Neural crest cell (in vitro differentiated cells): ENCODE measurements at regions not wholly inside any gene's neighbourhood (a gene's known extent, or its start where the extent isn't known, plus 50 kb on each side); places are given as distances from the start of the nearest gene placed in this dataset.

Source experiments
- DNase-seq: peaks from one replicate; pipeline ENCODE4 v3.0.0; 2021; ENCODE audit warnings: low read depth, mixed read lengths, low spot score
- H3K27ac Mint-ChIP-seq: one replicate; pipeline ENCODE4 v1.8.0; 2021; ENCODE audit warnings: mild to moderate bottlenecking, mixed read lengths; ENCODE audit not compliant: unreplicated experiment
- H3K27me3 Mint-ChIP-seq: 2 replicates; pipeline ENCODE4 v1.8.0; 2021; ENCODE audit warnings: low read depth, mild to moderate bottlenecking, mixed read lengths
- H3K36me3 Mint-ChIP-seq: 2 replicates; pipeline ENCODE4 v1.8.0; 2021; ENCODE audit warnings: low read depth, mild to moderate bottlenecking, mixed read lengths
- H3K4me1 Mint-ChIP-seq: 2 replicates; pipeline ENCODE4 v1.8.0; 2021; ENCODE audit warnings: mixed read lengths
- H3K4me3 Mint-ChIP-seq: one replicate; pipeline ENCODE4 v1.8.0; 2021; ENCODE audit warnings: mild to moderate bottlenecking, mixed read lengths
- H3K9me3 Mint-ChIP-seq: 2 replicates; pipeline ENCODE4 v1.8.0; 2021; ENCODE audit warnings: mixed read lengths
- CTCF ChIP-seq: fragments of 200-600 bp; sonication (generic); conservative IDR thresholded peaks from 2 replicates; pipeline ENCODE4 v1.5.0; 2021; ENCODE audit warnings: antibody characterized with exemption, mild to moderate bottlenecking

GRCh38 chr18:71976744-71977143, 567.4 kb downstream of the CBLN2 start:
- no peaks in the 10 kb centered on the region for H3K9me3 Mint-ChIP-seq
- no peak overlapping the region for H3K27ac Mint-ChIP-seq

GRCh38 chr18:71966791-71967190, 577.4 kb downstream of the CBLN2 start:
- DNase-seq, result no peak
- no peaks in the 10 kb centered on the region for H3K4me1 Mint-ChIP-seq
- H3K36me3 Mint-ChIP-seq, result peaks cover 4% of the 10 kb centered on the region
- peaks cover 13% of the 10 kb centered on the region for H3K9me3 Mint-ChIP-seq
- no peak overlapping the region for H3K27ac Mint-ChIP-seq
- no peaks in the 10 kb centered on the region for H3K27me3 Mint-ChIP-seq
- TF ChIP-seq CTCF, result no peak
- no peak overlapping the region for H3K4me3 Mint-ChIP-seq

More at GRCh38 chr18:71976744-71977143, 567.4 kb downstream of the CBLN2 start:
- no peak for DNase-seq
- no peak for TF ChIP-seq CTCF
- Mint-ChIP-seq H3K4me1 (no peaks in the 10 kb centered on the region), H3K27me3 (no peaks in the 10 kb centered on the region), H3K36me3 (no peaks in the 10 kb centered on the region), H3K4me3 (no peak overlapping the region)

- no peak overlapping the region for H3K4me3 Mint-ChIP-seq
- no peaks in the 10 kb centered on the region for H3K4me1 Mint-ChIP-seq
- TF ChIP-seq CTCF, result no peak
- peaks cover 7% of the 10 kb centered on the region for H3K9me3 Mint-ChIP-seq
- no peak overlapping the region for H3K27ac Mint-ChIP-seq
- no peak for DNase-seq
- no peaks in the 10 kb centered on the region for H3K36me3 Mint-ChIP-seq
- no peaks in the 10 kb centered on the region for H3K27me3 Mint-ChIP-seq
These were observed 585.5 kb downstream of the CBLN2 start for GRCh38 chr18:71958605-71959004.

GRCh38 chr18:71951001-71951400, 593.1 kb downstream of the CBLN2 start:
- Mint-ChIP-seq H3K27me3 (peaks cover 8% of the 10 kb centered on the region), H3K9me3 (no peaks in the 10 kb centered on the region), H3K4me1 (no peaks in the 10 kb centered on the region), H3K4me3 (no peak overlapping the region), H3K36me3 (no peaks in the 10 kb centered on the region), H3K27ac (no peak overlapping the region)
- no peak for DNase-seq
- no peak for TF ChIP-seq CTCF

GRCh38 chr18:71942433-71942832, 601.7 kb downstream of the CBLN2 start:
- Mint-ChIP-seq H3K4me1 (no peaks in the 10 kb centered on the region), H3K27me3 (peaks cover 14% of the 10 kb centered on the region), H3K4me3 (no peak overlapping the region), H3K36me3 (no peaks in the 10 kb centered on the region), H3K27ac (no peak overlapping the region), H3K9me3 (no peaks in the 10 kb centered on the region)
- no peak for DNase-seq
- no peak for TF ChIP-seq CTCF

GRCh38 chr18:71939483-71939882, 604.7 kb downstream of the CBLN2 start:
- no peak for DNase-seq
- Mint-ChIP-seq H3K4me3 (no peak overlapping the region), H3K36me3 (no peaks in the 10 kb centered on the region), H3K27me3 (no peaks in the 10 kb centered on the region), H3K9me3 (no peaks in the 10 kb centered on the region), H3K4me1 (no peaks in the 10 kb centered on the region), H3K27ac (no peak overlapping the region)
- no peak for TF ChIP-seq CTCF
